Nephron (organoid): ENCODE measurements at regions not wholly inside any gene's neighbourhood (a gene's known extent, or its start where the extent isn't known, plus 50 kb on each side); places are given as distances from the start of the nearest gene placed in this dataset.

Source experiments
- H3K27ac Mint-ChIP-seq, 3 experiments: 2 replicates each; pipeline ENCODE4 v1.8.0; 2020; ENCODE audit warnings: mixed read lengths in 3 of 3, mild to moderate bottlenecking in 2 of 3, moderate library complexity in 1 of 3
- H3K27me3 Mint-ChIP-seq: 2 replicates; pipeline ENCODE4 v1.8.0; 2021; ENCODE audit warnings: low read depth, mild to moderate bottlenecking, moderate library complexity, mixed read lengths
- H3K36me3 Mint-ChIP-seq: 2 replicates; pipeline ENCODE4 v1.8.0; 2020; ENCODE audit warnings: low read depth, mixed read lengths
- H3K4me1 Mint-ChIP-seq: 2 replicates; pipeline ENCODE4 v1.8.0; 2020; ENCODE audit warnings: mixed read lengths
- H3K4me3 Mint-ChIP-seq, 3 experiments: 2 replicates each; pipeline ENCODE4 v1.8.0; 2020; ENCODE audit warnings: mild to moderate bottlenecking in 3 of 3, mixed read lengths in 3 of 3, moderate library complexity in 2 of 3
- H3K9me3 Mint-ChIP-seq: 2 replicates; pipeline ENCODE4 v1.8.0; 2020; ENCODE audit warnings: mixed read lengths
- CTCF ChIP-seq, 3 experiments: fragments of 200-600 bp; sonication (generic); IDR thresholded peaks; one replicate each; pipeline ENCODE4 v1.5.0; 2021; ENCODE audit warnings: antibody characterized with exemption in 3 of 3; ENCODE audit not compliant: unreplicated experiment in 3 of 3

- Mint-ChIP-seq H3K27me3 (peaks cover 4% of the 10 kb centered on the region), H3K4me3 (no peak overlapping the region), H3K9me3 (peaks cover 3% of the 10 kb centered on the region), H3K27ac (no peak overlapping the region), H3K36me3 (no peaks in the 10 kb centered on the region), H3K4me1 (no peaks in the 10 kb centered on the region)
- no peak for TF ChIP-seq CTCF (IDR thresholded peaks at IDR 0.05; ENCODE audit: unreplicated experiment in 3 of 3)
Measured at GRCh38 chr1:212155219-212155618, 119.7 kb downstream of the DTL start.

- no peak overlapping the region for H3K27ac Mint-ChIP-seq
- no peak for TF ChIP-seq CTCF (IDR thresholded peaks at IDR 0.05; ENCODE audit: unreplicated experiment in 3 of 3)
- peaks cover 4% of the 10 kb centered on the region for H3K27me3 Mint-ChIP-seq
- H3K9me3 Mint-ChIP-seq = peaks cover 3% of the 10 kb centered on the region
- H3K4me1 Mint-ChIP-seq = no peaks in the 10 kb centered on the region
- no peak overlapping the region for H3K4me3 Mint-ChIP-seq
- no peaks in the 10 kb centered on the region for H3K36me3 Mint-ChIP-seq
Measured at GRCh38 chr1:212157252-212157651, 121.7 kb downstream of the DTL start.

GRCh38 chr1:212158912-212159796, 123.6 kb downstream of the DTL start:
- H3K4me1 Mint-ChIP-seq = peaks cover 5% of the 10 kb centered on the region
- H3K4me3 Mint-ChIP-seq = no peak overlapping the region
- H3K27me3 Mint-ChIP-seq = peaks cover 4% of the 10 kb centered on the region
- no peaks in the 10 kb centered on the region for H3K9me3 Mint-ChIP-seq
- H3K36me3 Mint-ChIP-seq = no peaks in the 10 kb centered on the region
- no peak for TF ChIP-seq CTCF (IDR thresholded peaks at IDR 0.05; ENCODE audit: unreplicated experiment in 3 of 3)
- no peak overlapping the region for H3K27ac Mint-ChIP-seq

DNA sequence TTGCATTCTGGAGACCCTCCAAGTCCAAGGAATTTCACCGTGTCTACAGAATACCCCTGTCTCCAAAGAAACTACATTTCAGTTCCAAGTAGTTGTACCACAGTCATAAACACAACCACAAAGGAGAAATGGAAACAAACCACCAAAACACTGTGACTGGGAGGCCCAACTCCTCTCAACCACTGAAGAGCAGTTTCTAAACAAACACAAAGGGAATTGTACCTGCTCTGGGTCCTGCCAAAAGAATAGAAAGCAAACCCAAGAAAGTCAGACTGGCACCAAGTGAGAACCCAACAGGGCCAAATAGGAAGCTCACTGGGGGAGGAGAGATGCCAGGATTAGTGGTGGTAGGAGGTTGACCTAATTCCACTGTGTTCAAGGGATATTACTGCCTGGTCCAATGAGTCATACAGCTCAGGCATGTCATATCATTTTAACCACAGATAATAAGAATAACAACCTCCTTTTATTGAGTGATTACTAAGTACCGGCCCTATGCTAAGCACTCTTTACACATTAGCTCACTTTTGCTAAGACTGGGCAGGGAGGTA, 123.9 kb upstream of the PPP2R5A start:
- H3K36me3 Mint-ChIP-seq = no peaks in the 10 kb centered on the region

DNA sequence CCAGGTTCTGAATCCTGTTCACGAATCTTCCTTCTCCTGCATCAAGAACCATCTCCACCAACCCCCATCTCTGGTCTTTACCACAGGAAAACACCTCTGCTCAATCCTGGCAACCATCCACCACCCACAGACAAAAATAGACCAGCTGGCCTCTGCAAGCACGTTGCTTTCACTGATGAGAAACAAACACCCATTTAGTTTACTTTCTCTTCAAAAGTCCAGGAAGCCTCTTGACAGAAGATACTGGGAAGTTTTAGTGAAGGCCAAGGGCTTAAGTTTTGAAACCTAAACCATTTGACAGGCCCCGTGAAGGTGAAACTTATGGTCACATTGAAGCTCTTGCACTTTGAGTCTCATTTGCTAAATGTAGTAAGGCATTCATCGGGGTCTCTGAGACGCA, 122.6 kb upstream of the PPP2R5A start:
- Mint-ChIP-seq H3K27me3 (peaks cover 4% of the 10 kb centered on the region), H3K4me1 (peaks cover 5% of the 10 kb centered on the region), H3K36me3 (no peaks in the 10 kb centered on the region), H3K9me3 (no peaks in the 10 kb centered on the region), H3K4me3 (no peak overlapping the region), H3K27ac (no peak overlapping the region)
- no peak for TF ChIP-seq CTCF (IDR thresholded peaks at IDR 0.05; ENCODE audit: unreplicated experiment in 3 of 3)

More for the DNA sequence above, 123.9 kb upstream of the PPP2R5A start:
- Mint-ChIP-seq H3K27me3 (peaks cover 4% of the 10 kb centered on the region), H3K27ac (no peak overlapping the region), H3K4me3 (no peak overlapping the region), H3K4me1 (peaks cover 5% of the 10 kb centered on the region), H3K9me3 (no peaks in the 10 kb centered on the region)
- no peak for TF ChIP-seq CTCF (IDR thresholded peaks at IDR 0.05; ENCODE audit: unreplicated experiment in 3 of 3)
